Suprapubic skin (tissue), 3 donors: ENCODE measurements at regions not wholly inside any gene's neighbourhood (a gene's known extent, or its start where the extent isn't known, plus 50 kb on each side); places are given as distances from the start of the nearest gene placed in this dataset.

Experiments used
- CTCF ChIP-seq, 2 donors: fragments of 200-600 bp in 1 of 2; fragments of 450-650 bp in 1 of 2; sonication (generic) in 1 of 2; IDR thresholded peaks; one replicate each; pipeline ENCODE4 v1.5.1; 2016 to 2019; ENCODE audit warnings: antibody characterized with exemption in 2 of 2, mild to moderate bottlenecking in 1 of 2, moderate library complexity in 1 of 2
- EP300 ChIP-seq: sonication (generic); formaldehyde crosslinking; IDR thresholded peaks from one replicate; pipeline ENCODE4 v1.6.1; 2017; ENCODE audit warnings: antibody characterized with exemption

GRCh38 chr17:65401561-65401960, 159.9 kb downstream of the AXIN2 start:
- TF ChIP-seq CTCF (IDR thresholded peaks at IDR 0.05) (no peak), EP300 (no peak)
